HTR-8/SVneo (cell line): ENCODE measurements at regions not wholly inside any gene's neighbourhood (a gene's known extent, or its start where the extent isn't known, plus 50 kb on each side); places are given as distances from the start of the nearest gene placed in this dataset.
A peak's percentile ranks its signal among the peaks of the same experiment; 100 is the strongest.

ENCODE experiments used
- DNase-seq: peaks from one replicate; pipeline ENCODE4 v3.0.0; 2011; ENCODE audit warnings: low spot score, mixed read lengths; ENCODE audit not compliant: insufficient read length
- FAIRE-seq: peaks from 2 replicates; lab custom pipeline; 2011; peaks lifted over from hg19 to GRCh38; lab: Jason Lieb, UNC

DNA sequence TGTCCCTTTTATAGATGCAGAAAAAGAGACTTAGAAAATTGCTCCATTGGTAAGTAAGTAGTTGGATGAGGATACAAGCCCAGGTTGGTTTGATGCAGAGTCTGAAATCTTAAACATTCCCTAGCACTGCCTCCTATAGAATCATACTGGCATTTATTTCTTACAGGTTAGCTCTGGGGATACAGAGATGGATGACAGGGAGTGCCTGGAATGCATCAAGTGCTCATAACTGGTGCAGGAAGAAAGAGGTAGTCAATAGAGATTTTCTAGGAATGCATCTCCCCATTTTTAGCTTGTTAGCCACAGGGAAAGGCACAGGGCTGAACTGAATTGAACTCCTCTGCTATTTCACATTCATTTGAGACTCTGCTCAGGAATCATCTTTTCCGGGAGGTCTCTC lies 269.0 kb upstream of the USP24 start:
- no peak for FAIRE-seq
- no peak for DNase-seq

- no peak for DNase-seq
- no peak for FAIRE-seq
Observed at GRCh38 chr1:55483523-55483922, 268.4 kb upstream of the USP24 start.

- no peak for DNase-seq
- no peak for FAIRE-seq
Observed at GRCh38 chr1:55481634-55482033, 266.5 kb upstream of the USP24 start.

GRCh38 chr1:55480029-55480795 lies 265.0 kb upstream of the USP24 start:
- DNase-seq (no peak), FAIRE-seq (no peak)

- DNase-seq = peak; percentile 4
- no peak for FAIRE-seq
Observed at GRCh38 chr1:55478742-55479141, 263.6 kb upstream of the USP24 start.

- no peak for DNase-seq
- no peak for FAIRE-seq
Observed at GRCh38 chr1:55477953-55478352, 262.8 kb upstream of the USP24 start.

DNA sequence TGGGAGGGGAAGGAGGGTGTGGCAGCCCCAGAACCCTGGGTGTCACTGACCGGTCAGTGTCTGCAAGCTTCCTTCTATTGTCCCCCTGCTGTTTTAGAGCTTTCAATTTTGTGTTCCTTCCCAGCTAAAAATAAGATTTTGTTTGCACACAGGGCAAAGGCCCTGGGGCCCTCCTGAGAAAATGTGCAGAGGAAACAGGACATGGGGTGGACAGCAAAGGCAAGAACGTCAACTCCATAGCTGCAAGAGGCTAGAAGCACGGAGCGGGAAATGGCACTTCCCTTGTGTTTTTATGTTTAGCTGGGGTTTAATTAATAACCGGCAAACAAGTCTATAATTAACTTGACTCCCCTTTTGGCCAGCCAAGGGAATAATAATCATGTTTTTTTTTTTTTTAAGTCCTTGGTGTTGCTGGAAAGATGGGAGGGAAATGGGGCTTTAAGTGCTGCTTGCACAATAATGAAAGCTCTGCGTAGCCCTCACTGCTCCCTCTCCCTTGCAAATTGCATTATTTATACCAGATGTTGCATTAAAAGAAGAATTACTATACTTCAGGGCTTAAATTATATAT lies 261.4 kb upstream of the USP24 start:
- DNase-seq (no peak), FAIRE-seq (no peak)

DNA sequence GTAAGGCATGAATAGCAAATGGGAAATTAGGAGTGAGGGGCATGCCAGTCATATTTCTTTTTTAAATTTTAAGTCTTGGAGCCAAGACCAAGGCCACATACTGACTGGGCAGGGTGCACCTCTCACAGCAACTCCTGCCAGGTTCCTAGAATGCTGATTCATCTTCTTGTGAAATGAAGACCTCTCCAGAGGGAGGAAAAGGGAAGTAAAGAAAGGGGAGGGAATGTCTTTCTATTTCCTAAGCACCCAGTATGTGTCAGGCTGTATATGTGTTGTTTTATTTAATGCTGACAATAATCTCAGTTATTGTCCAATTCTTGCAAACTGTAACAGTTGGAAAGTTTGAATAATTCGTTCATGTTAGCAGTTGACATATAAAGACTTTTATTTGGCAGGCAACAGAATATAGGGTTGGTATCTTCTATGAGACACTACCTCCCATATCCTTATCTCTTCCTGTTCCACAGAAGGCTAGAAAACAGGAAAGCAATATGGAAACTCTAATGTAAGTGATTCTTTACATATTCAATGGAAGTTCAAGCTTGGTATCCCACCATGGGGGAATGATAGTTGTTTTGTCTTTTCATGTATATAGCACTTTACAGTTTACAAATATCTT lies 259.1 kb upstream of the USP24 start:
- FAIRE-seq = no peak

DNA sequence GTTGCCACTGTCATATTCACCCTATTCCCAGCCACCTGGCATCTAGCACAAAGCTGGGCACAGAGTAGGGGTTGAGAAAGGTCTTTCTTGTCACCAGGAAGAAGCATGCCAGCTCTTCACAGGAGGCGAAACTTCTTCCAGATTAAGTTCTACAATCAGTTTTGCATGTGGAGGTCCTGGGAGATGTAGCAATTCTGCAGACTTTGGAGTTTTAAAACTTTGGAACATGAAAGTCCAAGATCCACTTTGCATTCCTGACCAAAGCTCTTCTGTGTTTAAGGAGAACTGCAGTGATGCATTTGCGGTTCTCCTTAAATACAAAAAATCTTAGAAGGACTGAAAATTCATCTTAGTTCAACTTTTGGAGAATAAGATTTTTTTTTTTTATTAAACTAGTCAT lies 258.5 kb upstream of the USP24 start:
- no peak for FAIRE-seq
- DNase-seq = no peak

More for the DNA sequence above, 259.1 kb upstream of the USP24 start:
- no peak for DNase-seq

DNA sequence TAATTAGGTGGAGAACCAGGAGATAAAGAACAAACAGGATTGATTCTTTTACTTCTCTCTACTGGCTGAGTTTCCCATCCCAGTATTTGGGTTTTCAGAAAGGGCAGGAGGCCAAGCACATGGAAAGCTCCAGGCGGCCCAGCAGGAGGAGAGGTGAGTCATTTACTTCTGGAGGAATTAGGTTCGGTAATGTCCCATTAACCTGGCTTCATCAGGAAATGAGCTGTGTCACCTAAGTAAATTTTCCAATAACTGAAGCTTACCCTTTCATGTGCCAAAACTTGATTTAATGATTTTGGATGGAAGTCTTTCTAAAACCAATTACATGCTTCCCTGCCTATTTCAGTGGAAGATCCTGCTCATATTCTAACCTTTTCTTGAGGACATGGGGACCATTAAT lies 257.6 kb upstream of the USP24 start:
- DNase-seq (no peak), FAIRE-seq (no peak)

DNA sequence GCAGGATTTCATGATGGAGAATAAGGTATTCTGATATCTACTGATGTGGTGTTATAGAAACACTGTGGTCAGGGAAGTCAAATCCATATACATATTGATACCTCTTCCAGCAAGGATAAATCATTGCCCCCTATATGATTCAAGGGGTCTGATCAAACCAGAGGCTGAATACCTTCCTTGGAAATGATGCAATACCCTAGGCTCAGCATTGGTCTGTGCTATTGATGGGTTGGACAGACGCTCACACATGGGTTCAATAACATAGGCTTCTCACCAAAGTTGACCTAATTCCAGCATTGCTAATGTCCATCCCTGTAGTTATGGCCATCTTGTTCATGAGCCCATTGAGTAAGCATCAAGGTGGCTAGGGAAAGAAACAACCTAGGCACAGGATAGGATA lies 257.0 kb upstream of the USP24 start:
- DNase-seq = no peak
- FAIRE-seq = peak; percentile 26

DNA sequence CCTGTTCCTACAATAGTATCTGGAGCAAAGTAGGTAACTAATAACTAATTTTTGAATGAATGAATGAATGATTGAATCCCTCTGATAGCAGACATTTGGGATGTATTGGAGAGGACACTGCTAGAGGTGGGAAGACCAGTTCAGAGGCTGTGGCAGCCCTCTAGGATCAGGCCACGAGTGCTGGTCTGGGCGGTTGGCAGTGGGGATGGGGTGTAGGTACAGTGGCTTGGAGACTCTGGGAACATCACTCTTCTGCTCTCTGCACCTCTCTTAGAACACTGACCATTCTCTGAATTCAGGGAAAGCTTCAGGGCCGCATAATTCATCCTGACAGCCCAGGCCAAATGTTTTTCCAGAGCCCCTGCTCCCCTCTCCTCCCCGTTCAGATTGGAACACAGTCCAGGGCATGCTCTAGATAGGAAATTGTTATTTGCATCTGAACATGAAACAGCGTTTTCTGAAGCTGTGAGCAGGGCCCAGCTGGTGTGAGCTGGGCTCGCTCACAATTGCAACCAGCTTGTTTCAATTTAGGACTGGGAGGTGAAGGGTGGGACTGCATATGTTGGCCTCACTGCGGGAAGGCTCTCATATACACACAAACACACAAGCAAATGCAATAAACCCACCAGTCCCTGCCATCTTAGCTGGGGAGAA lies 253.1 kb upstream of the USP24 start:
- DNase-seq = no peak
- no peak for FAIRE-seq

DNA sequence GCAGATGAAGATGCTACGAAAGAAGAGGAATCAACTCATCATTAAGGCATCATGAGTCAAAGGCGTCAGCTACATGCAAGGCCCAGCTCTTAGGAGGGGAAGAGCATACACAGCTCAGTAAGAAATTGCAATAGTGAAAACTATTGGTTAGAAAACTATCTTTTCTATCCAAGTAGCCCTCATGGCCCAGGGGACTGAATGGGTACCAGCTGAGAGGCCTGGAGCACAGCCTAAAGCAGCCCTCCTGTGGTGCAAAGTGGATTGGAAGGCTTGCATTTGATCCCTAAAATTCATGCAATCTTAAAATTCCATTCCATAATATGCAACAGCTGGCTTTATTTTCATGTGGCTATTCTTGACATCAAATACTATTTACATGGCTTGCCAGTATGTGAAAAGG lies 251.8 kb upstream of the USP24 start:
- DNase-seq (no peak), FAIRE-seq (no peak)

- DNase-seq (no peak), FAIRE-seq (no peak)
Observed at GRCh38 chr1:55466373-55466772, 251.2 kb upstream of the USP24 start.

DNA sequence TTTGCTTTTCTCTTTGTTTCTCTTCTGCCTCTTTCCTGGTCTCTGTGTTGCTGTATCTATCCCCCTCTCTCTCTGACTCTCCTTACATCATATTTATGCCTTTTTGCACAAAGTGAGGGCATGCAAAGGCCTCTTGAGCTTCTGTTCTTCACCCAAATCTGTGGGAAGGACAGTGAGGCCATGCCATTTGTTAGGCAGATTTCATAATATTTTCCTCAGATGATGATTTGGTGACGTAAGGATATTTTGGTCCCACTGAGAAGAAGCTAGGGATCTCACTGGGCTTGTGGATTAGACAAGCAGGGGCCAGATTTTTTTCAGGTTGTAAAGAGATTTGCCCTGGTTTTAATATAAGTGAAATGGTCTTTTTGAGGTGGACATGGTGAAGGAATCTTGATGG lies 249.4 kb upstream of the USP24 start:
- FAIRE-seq = no peak
- DNase-seq = no peak

DNA sequence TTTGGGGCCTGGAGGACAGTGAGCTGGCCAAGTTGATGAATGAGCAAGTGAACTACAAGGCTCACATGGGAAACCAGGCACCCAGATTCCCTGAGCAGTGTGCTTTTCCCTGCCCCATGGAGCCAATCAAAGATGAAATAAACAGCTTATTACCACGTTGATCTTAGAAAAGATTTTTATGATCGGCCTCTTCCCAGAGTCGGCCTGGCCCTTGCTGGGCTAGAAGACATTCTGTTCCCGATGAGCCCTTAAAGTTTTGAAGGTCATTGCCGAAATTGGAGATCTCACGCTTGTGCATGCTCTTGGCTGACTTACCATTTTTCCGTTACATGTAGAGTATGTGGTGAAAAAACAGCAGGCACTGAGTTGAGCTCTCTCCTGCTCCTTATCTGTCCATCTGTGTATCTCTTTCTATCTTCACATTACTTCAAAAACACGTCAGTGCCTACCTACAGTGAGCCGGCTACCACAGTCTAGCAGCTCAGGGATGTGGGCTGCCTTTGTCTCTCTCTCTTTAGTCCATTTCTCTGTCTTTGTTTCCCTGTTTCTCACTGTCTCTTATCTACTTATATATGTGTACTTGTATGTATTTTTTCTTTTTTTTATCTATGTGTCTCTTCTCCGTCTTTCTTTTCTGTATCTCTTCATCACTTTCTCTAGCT lies 248.8 kb upstream of the USP24 start:
- DNase-seq (no peak), FAIRE-seq (no peak)

DNA sequence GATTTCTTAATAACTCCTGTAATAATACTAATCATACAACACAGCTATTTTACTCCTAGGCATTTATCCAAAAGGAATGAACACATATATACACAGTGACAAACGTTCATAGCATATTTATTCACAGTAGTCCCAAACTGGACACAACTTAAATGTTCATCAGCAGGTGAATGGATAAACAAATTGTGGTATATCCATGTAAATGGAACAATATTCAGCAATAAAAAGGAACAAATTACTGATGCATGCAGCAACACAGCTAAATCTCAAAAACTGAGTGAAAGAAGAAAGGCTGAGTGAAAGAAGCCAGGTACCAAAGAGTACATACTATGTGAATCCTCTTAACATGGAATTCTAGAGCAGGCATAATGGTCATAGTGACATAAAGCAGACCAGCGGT lies 242.7 kb upstream of the USP24 start:
- DNase-seq (no peak), FAIRE-seq (no peak)

- no peak for DNase-seq
Observed at GRCh38 chr1:55456971-55457370, 241.8 kb upstream of the USP24 start.

GRCh38 chr1:55448261-55448660 lies 233.1 kb upstream of the USP24 start:
- DNase-seq (no peak), FAIRE-seq (no peak)

More at GRCh38 chr1:55456971-55457370, 241.8 kb upstream of the USP24 start:
- FAIRE-seq = no peak

DNA sequence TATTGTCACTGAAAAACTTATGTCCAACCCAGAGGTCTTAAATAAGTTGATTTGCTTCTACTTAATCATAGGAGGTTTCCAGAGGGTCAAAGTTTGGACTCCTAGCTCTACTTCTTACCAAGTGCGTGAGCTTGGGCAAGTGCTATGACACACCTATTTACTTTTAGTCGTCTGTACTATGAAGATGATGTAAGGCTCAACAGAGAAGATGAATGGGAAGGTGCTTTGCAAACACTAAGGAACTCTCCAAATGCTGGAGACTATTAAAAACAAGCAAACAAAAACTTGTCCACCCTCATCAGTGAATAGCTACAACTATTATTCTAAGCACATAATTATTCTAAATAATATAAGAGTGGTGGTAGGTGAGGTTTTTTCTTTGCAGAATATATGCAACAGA lies 232.3 kb upstream of the USP24 start:
- DNase-seq = no peak
- no peak for FAIRE-seq

DNA sequence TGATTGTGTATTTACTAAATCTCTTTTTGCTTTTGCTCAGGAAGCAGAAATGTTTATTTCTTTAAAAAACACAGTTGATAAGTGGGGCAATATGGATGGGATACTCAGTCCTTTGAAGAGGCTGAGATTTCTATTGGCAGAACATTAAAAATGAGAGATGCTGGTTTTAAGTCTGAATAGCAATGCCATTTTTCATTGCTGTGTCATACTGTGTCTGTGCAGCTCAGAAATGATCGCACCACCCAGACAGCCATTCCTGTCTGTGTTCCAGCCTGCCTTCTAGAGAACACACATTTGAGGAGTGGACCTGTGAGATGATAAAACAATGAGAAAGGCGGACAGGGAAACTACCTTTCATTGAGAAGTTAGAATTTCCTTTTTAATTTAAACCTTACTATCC lies 231.2 kb upstream of the USP24 start:
- DNase-seq (no peak), FAIRE-seq (no peak)
